ENCODE measurements at regions not wholly inside any gene's neighbourhood (a gene's known extent, or its start where the extent isn't known, plus 50 kb on each side); places are given as distances from the start of the nearest gene placed in this dataset.

DNA sequence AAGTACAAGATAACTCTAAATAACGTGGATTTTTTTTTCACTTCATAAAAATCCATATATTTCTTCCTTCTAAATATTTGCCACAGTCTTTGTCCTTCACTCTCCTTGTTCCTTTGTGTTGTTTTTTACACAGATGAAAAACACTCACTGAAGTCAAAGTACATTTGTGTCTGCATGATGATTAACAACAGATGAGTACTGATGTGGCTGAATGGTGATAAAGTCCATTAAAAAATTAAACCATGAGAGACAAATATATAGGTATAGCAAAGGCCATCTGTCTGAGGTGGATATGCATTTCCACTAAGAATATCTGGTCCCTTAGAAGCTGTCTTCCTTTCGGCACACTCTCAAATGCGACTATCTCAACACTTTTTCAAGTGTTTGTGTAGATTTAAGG lies 317.5 kb upstream of the MCTP2 start:
- no peak for DNase-seq (ENCODE audit: extremely low read depth in 1 of 11, low read depth in 9 of 11, low spot score in 4 of 11)

- no peak for DNase-seq (ENCODE audit: extremely low read depth in 1 of 11, low read depth in 9 of 11, low spot score in 4 of 11)
Observed at GRCh38 chr15:93913310-93913709, 318.1 kb upstream of the MCTP2 start.

DNA sequence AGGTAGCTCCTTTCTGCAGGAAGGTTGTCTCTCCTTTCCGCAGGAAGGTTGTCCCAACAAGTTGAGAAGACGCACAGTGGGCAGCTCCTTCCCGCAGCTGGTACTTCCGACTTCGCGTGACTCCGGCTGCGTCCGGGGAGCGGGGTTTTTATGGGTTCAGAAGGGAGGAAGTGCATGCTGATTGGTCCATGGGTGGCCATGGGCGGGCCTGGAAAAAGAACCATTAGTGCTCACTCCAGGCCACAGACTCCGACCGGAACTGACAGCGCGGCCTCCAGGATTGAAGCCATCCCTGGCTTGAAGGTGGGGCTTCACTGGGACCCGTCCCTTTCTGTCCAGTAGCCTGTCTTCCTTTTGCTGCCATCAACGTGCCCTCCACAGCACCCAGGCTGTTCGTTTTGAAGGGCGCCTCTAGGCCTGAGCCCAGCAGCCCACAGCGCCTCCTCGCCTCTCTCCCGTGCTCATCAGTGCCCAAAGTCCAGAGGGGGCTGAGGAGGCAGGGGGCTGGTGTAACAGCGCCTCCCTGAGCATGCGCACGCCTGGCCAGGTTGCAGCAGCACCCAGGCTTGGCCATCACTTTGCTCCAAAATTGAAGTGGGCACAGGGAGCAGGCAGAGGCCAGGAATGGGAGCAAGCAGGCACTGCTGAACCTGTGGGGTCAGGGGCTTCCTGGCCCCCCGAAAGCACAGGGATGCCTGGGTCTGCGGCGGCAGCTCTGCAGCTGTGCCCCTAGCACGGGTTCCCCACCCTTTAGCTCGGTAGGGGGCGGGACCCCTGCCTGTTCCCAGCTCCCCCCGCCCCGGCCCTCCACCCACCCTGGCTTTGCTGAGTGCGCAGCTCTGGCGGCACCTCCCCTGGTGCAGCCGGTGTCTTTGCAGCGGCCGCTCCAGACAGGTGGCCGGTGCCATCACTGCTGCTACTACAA lies 330.6 kb upstream of the MCTP2 start:
- no peak for DNase-seq (ENCODE audit: extremely low read depth in 1 of 11, low read depth in 9 of 11, low spot score in 4 of 11)

DNA sequence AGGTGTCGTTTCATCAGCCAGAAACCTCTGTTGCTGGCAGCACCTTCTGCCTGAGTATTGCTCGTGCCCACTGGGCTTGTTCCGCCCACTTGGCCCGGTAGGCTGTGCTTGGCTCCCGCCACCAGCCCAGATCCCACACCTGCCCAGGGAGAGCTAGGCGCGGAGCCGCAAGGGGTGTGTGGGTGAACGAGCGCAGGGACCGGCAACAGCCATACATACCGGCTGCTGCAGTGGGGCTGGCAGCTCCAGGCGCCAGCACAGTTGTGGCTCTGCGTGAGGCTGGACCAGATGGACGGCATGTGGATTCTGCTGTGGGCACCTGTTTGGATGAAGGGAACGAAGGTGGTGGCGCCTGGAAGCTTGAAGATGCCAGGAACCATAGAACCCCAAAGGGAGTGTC lies 331.5 kb upstream of the MCTP2 start:
- DNase-seq (ENCODE audit: extremely low read depth in 1 of 11, low read depth in 9 of 11, low spot score in 4 of 11): no peak

DNA sequence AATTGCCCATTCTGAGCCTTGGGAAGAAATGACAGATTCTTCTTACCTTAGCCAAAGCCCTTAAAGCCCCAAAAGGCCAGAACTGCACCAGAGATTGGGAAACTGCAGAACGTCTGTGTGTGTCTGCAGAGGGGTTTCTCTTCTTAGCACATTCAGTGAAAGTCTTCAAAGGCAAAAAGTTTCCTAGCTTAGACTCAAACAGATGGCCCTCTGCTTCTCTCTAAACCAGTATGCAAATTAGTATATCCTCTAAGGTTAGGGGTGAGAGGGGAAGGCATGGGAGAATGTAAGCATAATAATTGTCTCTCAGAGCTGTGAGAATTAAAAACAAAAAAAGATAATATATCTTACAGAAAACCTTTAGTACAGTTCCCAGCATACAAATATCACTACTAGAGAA lies 334.0 kb upstream of the MCTP2 start:
- DNase-seq (ENCODE audit: extremely low read depth in 1 of 11, low read depth in 9 of 11, low spot score in 4 of 11): no peak

DNA sequence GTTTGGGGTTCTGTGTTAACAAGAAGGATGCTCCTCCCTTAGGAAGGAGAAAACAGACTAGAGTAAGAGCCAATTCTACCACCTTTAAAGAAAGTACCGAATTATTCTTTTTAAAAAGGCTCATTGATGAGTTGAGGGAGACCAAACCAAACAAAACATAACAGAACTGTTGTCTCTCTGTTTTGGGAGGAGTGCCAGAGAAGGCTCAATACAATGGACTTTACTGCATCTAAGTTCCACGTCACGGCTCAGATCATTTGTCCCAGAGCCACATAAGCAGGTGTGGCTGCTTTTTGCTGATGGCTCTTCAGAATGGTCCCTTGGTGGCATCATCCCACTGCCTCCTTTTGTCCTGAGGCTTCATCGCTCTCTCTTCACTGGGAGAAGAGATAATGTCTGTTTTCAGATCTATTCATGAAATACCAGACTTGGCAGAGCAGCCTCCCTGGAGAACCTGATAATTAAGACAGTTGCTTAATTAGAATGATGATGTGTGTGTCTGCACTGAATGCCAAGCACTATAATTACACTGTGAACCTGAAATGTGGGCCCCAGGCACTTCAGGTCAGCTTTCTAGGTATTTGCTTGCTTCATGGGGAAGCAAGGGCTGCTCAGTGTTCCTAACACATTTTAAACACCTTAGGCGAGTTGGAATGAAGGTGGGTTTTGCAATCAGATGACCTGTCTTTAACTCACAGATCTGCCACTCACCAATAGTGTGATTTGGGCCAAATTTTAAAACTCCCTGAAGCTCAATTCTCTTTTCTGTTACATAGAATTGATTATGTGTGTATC lies 335.2 kb upstream of the MCTP2 start:
- no peak for DNase-seq (ENCODE audit: extremely low read depth in 1 of 11, low read depth in 9 of 11, low spot score in 4 of 11)

- DNase-seq (ENCODE audit: extremely low read depth in 1 of 11, low read depth in 9 of 11, low spot score in 4 of 11): no peak
Observed at GRCh38 chr15:93894438-93895036, 336.8 kb upstream of the MCTP2 start.

DNA sequence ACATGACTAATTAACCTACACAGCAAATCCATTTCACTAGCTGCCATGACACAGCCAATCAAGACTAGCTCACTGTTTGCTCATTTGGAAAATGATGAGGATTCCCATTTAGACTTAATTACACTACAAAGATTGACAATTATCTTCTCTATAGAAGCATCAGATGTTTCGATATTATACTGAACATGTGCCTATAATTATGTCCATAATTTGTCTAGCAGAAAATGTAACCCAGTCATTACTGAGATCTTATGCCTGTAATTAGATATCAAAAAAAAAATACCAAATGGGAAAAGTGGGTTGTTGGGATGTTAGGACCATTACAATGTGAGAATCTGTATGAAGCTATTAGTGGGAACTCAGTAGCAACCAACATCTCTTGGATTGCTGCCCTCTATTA lies 344.2 kb upstream of the MCTP2 start:
- DNase-seq (ENCODE audit: extremely low read depth in 1 of 11, low read depth in 9 of 11, low spot score in 4 of 11): no peak

DNA sequence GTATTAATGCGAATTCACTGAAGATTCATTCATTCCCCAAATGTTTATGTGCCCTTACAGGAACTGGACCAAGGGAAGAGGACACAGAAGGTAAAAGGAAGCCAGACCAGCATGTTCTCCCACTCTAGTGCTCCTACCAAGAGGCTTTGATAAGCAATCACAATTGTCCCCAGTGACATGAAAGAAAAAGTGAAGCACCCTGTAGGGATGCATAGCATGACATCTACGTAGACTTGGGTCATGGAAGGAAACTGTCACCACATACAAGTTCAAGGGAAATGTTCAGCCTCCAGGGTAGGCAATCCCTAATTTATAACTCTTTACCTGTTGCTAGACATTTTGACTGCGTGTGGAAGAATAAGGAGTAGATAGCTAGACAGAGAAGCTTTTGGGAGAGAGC lies 348.6 kb upstream of the MCTP2 start:
- DNase-seq (ENCODE audit: extremely low read depth in 1 of 11, low read depth in 9 of 11, low spot score in 4 of 11): no peak

GRCh38 chr15:93882141-93882540 lies 349.2 kb upstream of the MCTP2 start:
- no peak for DNase-seq (ENCODE audit: extremely low read depth in 1 of 11, low read depth in 9 of 11, low spot score in 4 of 11)

- DNase-seq (ENCODE audit: extremely low read depth in 1 of 11, low read depth in 9 of 11, low spot score in 4 of 11): no peak
Observed at GRCh38 chr15:93881310-93881709, 350.1 kb upstream of the MCTP2 start.

DNA sequence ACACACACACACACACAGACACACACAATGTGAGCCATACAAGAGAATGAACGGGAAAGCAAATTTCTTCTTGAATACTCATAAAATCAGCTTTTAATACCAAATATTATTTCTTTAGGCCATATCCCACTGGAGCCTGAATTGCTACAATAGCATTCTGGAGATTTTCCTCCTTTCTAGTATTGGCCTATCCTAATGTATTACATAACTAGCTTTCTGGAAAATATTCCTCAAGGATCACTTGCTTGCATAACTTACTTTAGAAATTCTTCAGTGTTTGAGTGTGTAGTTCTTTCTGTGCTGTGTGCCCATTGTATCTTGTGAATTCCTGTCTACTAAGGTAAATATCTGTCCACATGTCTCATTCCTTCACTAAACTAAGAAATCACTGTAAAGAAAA lies 351.0 kb upstream of the MCTP2 start:
- no peak for DNase-seq (ENCODE audit: extremely low read depth in 1 of 11, low read depth in 9 of 11, low spot score in 4 of 11)

GRCh38 chr15:93870583-93870982 lies 360.8 kb upstream of the MCTP2 start:
- DNase-seq (ENCODE audit: extremely low read depth in 1 of 11, low read depth in 9 of 11, low spot score in 4 of 11): no peak

GRCh38 chr15:93866948-93867347 lies 364.4 kb upstream of the MCTP2 start:
- no peak for DNase-seq (ENCODE audit: extremely low read depth in 1 of 11, low read depth in 9 of 11, low spot score in 4 of 11)

- peak in 8 of 11 donors; percentile 9 to 32 (median 18) for DNase-seq (ENCODE audit: extremely low read depth in 1 of 11, low read depth in 9 of 11, low spot score in 4 of 11)
Observed at GRCh38 chr15:93866476-93866875, 364.9 kb upstream of the MCTP2 start.

- no peak for DNase-seq (ENCODE audit: extremely low read depth in 1 of 11, low read depth in 9 of 11, low spot score in 4 of 11)
Observed at GRCh38 chr15:93865586-93865985, 365.8 kb upstream of the MCTP2 start.

- no peak for DNase-seq (ENCODE audit: extremely low read depth in 1 of 11, low read depth in 9 of 11, low spot score in 4 of 11)
Observed at GRCh38 chr15:93862791-93863190, 368.6 kb upstream of the MCTP2 start.

- no peak for DNase-seq (ENCODE audit: extremely low read depth in 1 of 11, low read depth in 9 of 11, low spot score in 4 of 11)
Observed at GRCh38 chr15:93861956-93862741, 369.2 kb upstream of the MCTP2 start.

GRCh38 chr15:93861413-93861812 lies 369.9 kb upstream of the MCTP2 start:
- no peak for DNase-seq (ENCODE audit: extremely low read depth in 1 of 11, low read depth in 9 of 11, low spot score in 4 of 11)

Data from renal cortex interstitium (tissue), 11 donors.